HG02852 (cell line): ENCODE measurements at regions not wholly inside any gene's neighbourhood (a gene's known extent, or its start where the extent isn't known, plus 50 kb on each side); places are given as distances from the start of the nearest gene placed in this dataset.

Source experiments
- ATAC-seq: cut with Tn5 transposase; IDR thresholded peaks from one replicate; pipeline ENCODE4 v1.9.1; 2021; ENCODE audit warnings: mild to moderate bottlenecking, moderate library complexity; ENCODE audit not compliant: unreplicated experiment

- no peak for ATAC-seq
These were observed 100.0 kb downstream of the DCAF12L2 start for GRCh38 chrX:126065901-126066660.
